ENCODE measurements at regions not wholly inside any gene's neighbourhood (a gene's known extent, or its start where the extent isn't known, plus 50 kb on each side); places are given as distances from the start of the nearest gene placed in this dataset.

- no peak for TF ChIP-seq POLR2AphosphoS5 (IDR thresholded peaks at IDR 0.05; ENCODE audit: low read depth, low read length)
- TF ChIP-seq POLR2A (IDR thresholded peaks at IDR 0.05; ENCODE audit: low read depth, low read length): no peak
These were observed 238.3 kb downstream of the MATN1 start for GRCh38 chr1:30485072-30485471.
